ENCODE measurements at regions not wholly inside any gene's neighbourhood (a gene's known extent, or its start where the extent isn't known, plus 50 kb on each side); places are given as distances from the start of the nearest gene placed in this dataset.
"Not testable (repeated sequence)": the region's sequence is repeated elsewhere in the genome, so short reads cannot be mapped to it uniquely, and the experiment has no call there.

- H3K36me3 ChIP-seq (ENCODE audit: control insufficient read depth in 3 of 3, insufficient read depth in 3 of 3, low read length in 3 of 3) = no peaks in the 10 kb centered on the region
These were observed 228.3 kb upstream of the ECI2 start for GRCh38 chr6:4363656-4364055.

DNA sequence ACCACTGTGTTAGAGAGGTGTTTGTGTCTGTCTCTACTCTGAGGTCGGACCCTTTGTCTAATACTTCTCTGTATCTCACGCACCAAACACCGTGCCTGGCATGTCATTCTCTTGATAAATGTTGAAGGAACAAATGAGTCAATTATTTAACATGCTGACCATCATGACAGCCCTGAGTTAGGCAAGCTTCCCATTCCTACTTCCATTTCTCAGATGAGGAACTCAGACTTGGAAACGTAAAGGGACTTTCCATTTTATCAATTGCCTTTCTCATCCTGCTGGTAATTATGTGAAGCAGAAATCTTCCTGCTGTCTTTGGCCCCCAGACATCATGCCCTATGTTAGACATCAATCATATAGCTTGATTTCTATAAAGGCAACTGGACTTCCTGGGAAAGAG, 227.0 kb upstream of the ECI2 start:
- no peak overlapping the region for H3K27ac ChIP-seq (ENCODE audit: low read depth, low read length)
- no peaks in the 10 kb centered on the region for H3K27me3 ChIP-seq (ENCODE audit: control insufficient read depth in 3 of 3, insufficient read depth in 3 of 3, low read length in 3 of 3)
- peaks cover 7 to 14% (median 13%) of the 10 kb centered on the region in 3 donors for H3K4me1 ChIP-seq (ENCODE audit: control insufficient read depth in 3 of 3, insufficient read depth in 3 of 3, low read length in 3 of 3)
- H3K36me3 ChIP-seq (ENCODE audit: control insufficient read depth in 3 of 3, insufficient read depth in 3 of 3, low read length in 3 of 3) = no peaks in the 10 kb centered on the region
- H3K4me3 ChIP-seq (ENCODE audit: low read length in 3 of 3) = no peak overlapping the region
- H3K9ac ChIP-seq (ENCODE audit: low read depth in 1 of 3, low read length in 3 of 3) = no peak overlapping the region
- H3K9me3 ChIP-seq (ENCODE audit: control insufficient read depth in 3 of 3, low read length in 3 of 3) = no peaks in the 10 kb centered on the region

More at GRCh38 chr6:4363656-4364055, 228.3 kb upstream of the ECI2 start:
- peaks cover 8 to 10% (median 8%) of the 10 kb centered on the region in 3 donors for H3K4me1 ChIP-seq (ENCODE audit: control insufficient read depth in 3 of 3, insufficient read depth in 3 of 3, low read length in 3 of 3)
- no peak overlapping the region for H3K9ac ChIP-seq (ENCODE audit: low read depth in 1 of 3, low read length in 3 of 3)
- H3K4me3 ChIP-seq (ENCODE audit: low read length in 3 of 3) = no peak overlapping the region
- no peaks in the 10 kb centered on the region for H3K27me3 ChIP-seq (ENCODE audit: control insufficient read depth in 3 of 3, insufficient read depth in 3 of 3, low read length in 3 of 3)
- H3K9me3 ChIP-seq (ENCODE audit: control insufficient read depth in 3 of 3, low read length in 3 of 3) = no peaks in the 10 kb centered on the region
- no peak overlapping the region for H3K27ac ChIP-seq (ENCODE audit: low read depth, low read length)

DNA sequence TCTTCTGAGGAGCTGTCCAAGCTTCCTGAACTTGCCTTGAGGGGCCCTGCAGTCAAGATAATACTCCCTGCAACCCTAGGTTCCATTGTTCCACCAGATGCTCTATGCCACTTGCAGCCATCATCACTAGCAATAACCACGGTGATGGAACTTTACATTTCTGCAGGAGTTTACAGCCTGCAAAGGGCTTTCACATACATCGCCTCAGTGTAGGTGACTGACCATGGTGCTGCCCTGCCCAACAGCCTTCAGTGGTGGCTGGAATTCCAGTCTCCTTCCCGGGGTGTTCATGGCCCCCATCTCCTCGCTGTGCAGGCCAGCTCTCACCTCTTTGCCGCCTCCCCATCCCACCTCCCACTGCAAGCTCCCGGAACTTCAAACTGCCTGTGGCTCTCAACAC, 225.5 kb upstream of the ECI2 start:
- H3K9me3 ChIP-seq (ENCODE audit: control insufficient read depth in 3 of 3, low read length in 3 of 3) = no peaks in the 10 kb centered on the region
- H3K4me3 ChIP-seq (ENCODE audit: low read length in 3 of 3) = no peak overlapping the region
- no peak overlapping the region for H3K27ac ChIP-seq (ENCODE audit: low read depth, low read length)
- no peaks in the 10 kb centered on the region for H3K36me3 ChIP-seq (ENCODE audit: control insufficient read depth in 3 of 3, insufficient read depth in 3 of 3, low read length in 3 of 3)
- no peak overlapping the region for H3K9ac ChIP-seq (ENCODE audit: low read depth in 1 of 3, low read length in 3 of 3)
- H3K4me1 ChIP-seq (ENCODE audit: control insufficient read depth in 3 of 3, insufficient read depth in 3 of 3, low read length in 3 of 3) = peaks cover 7 to 14% (median 13%) of the 10 kb centered on the region in 3 donors
- H3K27me3 ChIP-seq (ENCODE audit: control insufficient read depth in 3 of 3, insufficient read depth in 3 of 3, low read length in 3 of 3) = no peaks in the 10 kb centered on the region

GRCh38 chr6:4359108-4359730, 223.8 kb upstream of the ECI2 start:
- peak overlapping the region; percentile 16 to 52 (median 36) for H3K4me3 ChIP-seq (ENCODE audit: low read length in 3 of 3)
- peak overlapping the region; percentile 96 for H3K27ac ChIP-seq (ENCODE audit: low read depth, low read length)
- H3K27me3 ChIP-seq (ENCODE audit: control insufficient read depth in 3 of 3, insufficient read depth in 3 of 3, low read length in 3 of 3) = no peaks in the 10 kb centered on the region
- no peaks in the 10 kb centered on the region for H3K36me3 ChIP-seq (ENCODE audit: control insufficient read depth in 3 of 3, insufficient read depth in 3 of 3, low read length in 3 of 3)
- H3K4me1 ChIP-seq (ENCODE audit: control insufficient read depth in 3 of 3, insufficient read depth in 3 of 3, low read length in 3 of 3) = peaks cover 7 to 14% (median 13%) of the 10 kb centered on the region in 3 donors
- peak overlapping the region; percentile 50 to 75 (median 57) for H3K9ac ChIP-seq (ENCODE audit: low read depth in 1 of 3, low read length in 3 of 3)
- H3K9me3 ChIP-seq (ENCODE audit: control insufficient read depth in 3 of 3, low read length in 3 of 3) = no peaks in the 10 kb centered on the region

- Histone ChIP-seq H3K9ac (ENCODE audit: low read depth in 1 of 3, low read length in 3 of 3) (peak overlapping the region; percentile 50 to 75 (median 57)), H3K4me3 (ENCODE audit: low read length in 3 of 3) (peak overlapping the region; percentile 16 to 52 (median 36)), H3K9me3 (ENCODE audit: control insufficient read depth in 3 of 3, low read length in 3 of 3) (no peaks in the 10 kb centered on the region), H3K27ac (ENCODE audit: low read depth, low read length) (peak overlapping the region; percentile 96), H3K36me3 (ENCODE audit: control insufficient read depth in 3 of 3, insufficient read depth in 3 of 3, low read length in 3 of 3) (no peaks in the 10 kb centered on the region), H3K27me3 (ENCODE audit: control insufficient read depth in 3 of 3, insufficient read depth in 3 of 3, low read length in 3 of 3) (no peaks in the 10 kb centered on the region), H3K4me1 (ENCODE audit: control insufficient read depth in 3 of 3, insufficient read depth in 3 of 3, low read length in 3 of 3) (peaks cover 7 to 14% (median 13%) of the 10 kb centered on the region in 3 donors)
These were observed 223.2 kb upstream of the ECI2 start for GRCh38 chr6:4358414-4359107.

GRCh38 chr6:4357660-4358152, 222.3 kb upstream of the ECI2 start:
- not testable (repeated sequence) for H3K9me3 ChIP-seq (ENCODE audit: control insufficient read depth in 3 of 3, low read length in 3 of 3); H3K27me3 ChIP-seq (ENCODE audit: control insufficient read depth in 3 of 3, insufficient read depth in 3 of 3, low read length in 3 of 3); H3K9ac ChIP-seq (ENCODE audit: low read depth in 1 of 3, low read length in 3 of 3); H3K36me3 ChIP-seq (ENCODE audit: control insufficient read depth in 3 of 3, insufficient read depth in 3 of 3, low read length in 3 of 3); H3K4me3 ChIP-seq (ENCODE audit: low read length in 3 of 3)
- H3K27ac ChIP-seq (ENCODE audit: low read depth, low read length) = peak overlapping the region; percentile 63
- peaks cover 7 to 16% (median 13%) of the 10 kb centered on the region in 3 donors for H3K4me1 ChIP-seq (ENCODE audit: control insufficient read depth in 3 of 3, insufficient read depth in 3 of 3, low read length in 3 of 3)

- Histone ChIP-seq H3K4me1 (ENCODE audit: control insufficient read depth in 3 of 3, insufficient read depth in 3 of 3, low read length in 3 of 3) (peaks cover 12 to 22% (median 18%) of the 10 kb centered on the region in 3 donors), H3K9ac (ENCODE audit: low read depth in 1 of 3, low read length in 3 of 3) (no peak overlapping the region), H3K36me3 (ENCODE audit: control insufficient read depth in 3 of 3, insufficient read depth in 3 of 3, low read length in 3 of 3) (no peaks in the 10 kb centered on the region), H3K27me3 (ENCODE audit: control insufficient read depth in 3 of 3, insufficient read depth in 3 of 3, low read length in 3 of 3) (no peaks in the 10 kb centered on the region), H3K4me3 (ENCODE audit: low read length in 3 of 3) (no peak overlapping the region), H3K27ac (ENCODE audit: low read depth, low read length) (peak overlapping the region; percentile 63), H3K9me3 (ENCODE audit: control insufficient read depth in 3 of 3, low read length in 3 of 3) (no peaks in the 10 kb centered on the region)
These were observed 221.7 kb upstream of the ECI2 start for GRCh38 chr6:4356899-4357659.

- Histone ChIP-seq H3K9me3 (ENCODE audit: control insufficient read depth in 3 of 3, low read length in 3 of 3) (no peaks in the 10 kb centered on the region), H3K27ac (ENCODE audit: low read depth, low read length) (no peak overlapping the region), H3K27me3 (ENCODE audit: control insufficient read depth in 3 of 3, insufficient read depth in 3 of 3, low read length in 3 of 3) (no peaks in the 10 kb centered on the region), H3K9ac (ENCODE audit: low read depth in 1 of 3, low read length in 3 of 3) (no peak overlapping the region), H3K36me3 (ENCODE audit: control insufficient read depth in 3 of 3, insufficient read depth in 3 of 3, low read length in 3 of 3) (no peaks in the 10 kb centered on the region), H3K4me3 (ENCODE audit: low read length in 3 of 3) (no peak overlapping the region), H3K4me1 (ENCODE audit: control insufficient read depth in 3 of 3, insufficient read depth in 3 of 3, low read length in 3 of 3) (peaks cover 20 to 37% (median 28%) of the 10 kb centered on the region in 3 donors)
These were observed 219.9 kb upstream of the ECI2 start for GRCh38 chr6:4355241-4355640.

GRCh38 chr6:4354181-4354580, 218.8 kb upstream of the ECI2 start:
- Histone ChIP-seq H3K27ac (ENCODE audit: low read depth, low read length) (no peak overlapping the region), H3K9me3 (ENCODE audit: control insufficient read depth in 3 of 3, low read length in 3 of 3) (no peaks in the 10 kb centered on the region), H3K27me3 (ENCODE audit: control insufficient read depth in 3 of 3, insufficient read depth in 3 of 3, low read length in 3 of 3) (no peaks in the 10 kb centered on the region), H3K4me1 (ENCODE audit: control insufficient read depth in 3 of 3, insufficient read depth in 3 of 3, low read length in 3 of 3) (peaks cover 17 to 33% (median 26%) of the 10 kb centered on the region in 3 donors), H3K36me3 (ENCODE audit: control insufficient read depth in 3 of 3, insufficient read depth in 3 of 3, low read length in 3 of 3) (no peaks in the 10 kb centered on the region), H3K4me3 (ENCODE audit: low read length in 3 of 3) (no peak overlapping the region), H3K9ac (ENCODE audit: low read depth in 1 of 3, low read length in 3 of 3) (no peak overlapping the region)
